ENCODE measurements at regions not wholly inside any gene's neighbourhood (a gene's known extent, or its start where the extent isn't known, plus 50 kb on each side); places are given as distances from the start of the nearest gene placed in this dataset.
"Not testable (repeated sequence)": the region's sequence is repeated elsewhere in the genome, so short reads cannot be mapped to it uniquely, and the experiment has no call there.

DNA sequence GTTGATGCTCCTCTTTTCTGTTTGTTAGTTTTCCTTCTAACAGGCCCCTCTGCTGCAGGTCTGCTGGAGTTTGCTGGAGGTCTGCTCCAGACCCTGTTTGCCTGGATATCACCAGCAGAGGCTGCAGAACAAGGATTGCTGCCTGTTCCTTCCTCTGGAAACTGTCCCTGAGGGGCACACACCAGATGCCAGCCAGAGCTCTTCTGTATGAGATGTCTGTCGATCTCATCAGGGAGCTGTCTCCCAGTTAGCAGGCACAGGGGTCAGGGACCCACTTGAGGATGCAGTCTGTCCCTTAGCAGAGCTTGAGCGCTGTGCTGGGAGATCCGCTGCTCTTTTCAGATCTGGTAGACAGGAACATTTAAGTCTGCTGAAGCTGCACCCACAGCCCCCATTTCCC, 422.3 kb upstream of the SYNCRIP start:
- H3K27ac ChIP-seq (ENCODE audit: low read length); H3K36me3 ChIP-seq (ENCODE audit: control insufficient read depth, insufficient read depth, low read length); H3K4me3 ChIP-seq (ENCODE audit: low read length); H3K4me1 ChIP-seq (ENCODE audit: control insufficient read depth, insufficient read depth, low read length); DNase-seq; H3K27me3 ChIP-seq (ENCODE audit: control insufficient read depth, insufficient read depth, low read length): not testable (repeated sequence)
- WGBS (ENCODE audit: insufficient coverage): 67% methylated on average over 1 of the region's 3 CpGs
- H3K9me3 ChIP-seq (replicated peaks; ENCODE audit: control insufficient read depth, low read depth, low read length): peaks cover 15% of the 10 kb centered on the region

GRCh38 chr6:86057293-86057980, 414.8 kb upstream of the SYNCRIP start:
- WGBS (ENCODE audit: insufficient coverage): 80% methylated on average over 12 of the region's 18 CpGs
- not testable (repeated sequence) for H3K27me3 ChIP-seq (ENCODE audit: control insufficient read depth, insufficient read depth, low read length); H3K4me3 ChIP-seq (ENCODE audit: low read length); DNase-seq; H3K9me3 ChIP-seq (replicated peaks; ENCODE audit: control insufficient read depth, low read depth, low read length); H3K27ac ChIP-seq (ENCODE audit: low read length); H3K4me1 ChIP-seq (ENCODE audit: control insufficient read depth, insufficient read depth, low read length); H3K36me3 ChIP-seq (ENCODE audit: control insufficient read depth, insufficient read depth, low read length)

- H3K27me3 ChIP-seq (ENCODE audit: control insufficient read depth, insufficient read depth, low read length): no peaks in the 10 kb centered on the region
- no peak overlapping the region for H3K4me3 ChIP-seq (ENCODE audit: low read length)
- no peak overlapping the region for H3K27ac ChIP-seq (ENCODE audit: low read length)
- no peak for DNase-seq
- no peaks in the 10 kb centered on the region for H3K36me3 ChIP-seq (ENCODE audit: control insufficient read depth, insufficient read depth, low read length)
- peaks cover 3% of the 10 kb centered on the region for H3K9me3 ChIP-seq (replicated peaks; ENCODE audit: control insufficient read depth, low read depth, low read length)
- no peaks in the 10 kb centered on the region for H3K4me1 ChIP-seq (ENCODE audit: control insufficient read depth, insufficient read depth, low read length)
Observed at GRCh38 chr6:86045038-86045437, 402.4 kb upstream of the SYNCRIP start.

- DNase-seq: no peak
- Histone ChIP-seq H3K9me3 (replicated peaks; ENCODE audit: control insufficient read depth, low read depth, low read length) (peaks cover 5% of the 10 kb centered on the region), H3K36me3 (ENCODE audit: control insufficient read depth, insufficient read depth, low read length) (no peaks in the 10 kb centered on the region), H3K4me3 (ENCODE audit: low read length) (no peak overlapping the region), H3K4me1 (ENCODE audit: control insufficient read depth, insufficient read depth, low read length) (no peaks in the 10 kb centered on the region), H3K27me3 (ENCODE audit: control insufficient read depth, insufficient read depth, low read length) (no peaks in the 10 kb centered on the region), H3K27ac (ENCODE audit: low read length) (no peak overlapping the region)
Observed at GRCh38 chr6:86042214-86042613, 399.5 kb upstream of the SYNCRIP start.

GRCh38 chr6:86031713-86032112, 389.0 kb upstream of the SYNCRIP start:
- Histone ChIP-seq H3K27me3 (ENCODE audit: control insufficient read depth, insufficient read depth, low read length) (no peaks in the 10 kb centered on the region), H3K9me3 (replicated peaks; ENCODE audit: control insufficient read depth, low read depth, low read length) (peaks cover 3% of the 10 kb centered on the region), H3K4me3 (ENCODE audit: low read length) (no peak overlapping the region), H3K4me1 (ENCODE audit: control insufficient read depth, insufficient read depth, low read length) (no peaks in the 10 kb centered on the region), H3K36me3 (ENCODE audit: control insufficient read depth, insufficient read depth, low read length) (no peaks in the 10 kb centered on the region), H3K27ac (ENCODE audit: low read length) (no peak overlapping the region)
- peak; percentile 24 for DNase-seq
- 33% methylated on average over 1 of the region's 2 CpGs for WGBS (ENCODE audit: insufficient coverage)

- WGBS (ENCODE audit: insufficient coverage): 90% methylated on average over 2 of the region's 3 CpGs
- no peak for DNase-seq
- Histone ChIP-seq H3K27ac (ENCODE audit: low read length) (no peak overlapping the region), H3K36me3 (ENCODE audit: control insufficient read depth, insufficient read depth, low read length) (no peaks in the 10 kb centered on the region), H3K4me1 (ENCODE audit: control insufficient read depth, insufficient read depth, low read length) (no peaks in the 10 kb centered on the region), H3K27me3 (ENCODE audit: control insufficient read depth, insufficient read depth, low read length) (no peaks in the 10 kb centered on the region), H3K4me3 (ENCODE audit: low read length) (no peak overlapping the region), H3K9me3 (replicated peaks; ENCODE audit: control insufficient read depth, low read depth, low read length) (peaks cover 3% of the 10 kb centered on the region)
Observed at GRCh38 chr6:86030875-86031274, 388.2 kb upstream of the SYNCRIP start.

GRCh38 chr6:86028776-86029175, 386.1 kb upstream of the SYNCRIP start:
- Histone ChIP-seq H3K27me3 (ENCODE audit: control insufficient read depth, insufficient read depth, low read length) (no peaks in the 10 kb centered on the region), H3K27ac (ENCODE audit: low read length) (no peak overlapping the region), H3K4me3 (ENCODE audit: low read length) (no peak overlapping the region), H3K9me3 (replicated peaks; ENCODE audit: control insufficient read depth, low read depth, low read length) (peaks cover 3% of the 10 kb centered on the region), H3K4me1 (ENCODE audit: control insufficient read depth, insufficient read depth, low read length) (no peaks in the 10 kb centered on the region), H3K36me3 (ENCODE audit: control insufficient read depth, insufficient read depth, low read length) (no peaks in the 10 kb centered on the region)
- no peak for DNase-seq

GRCh38 chr6:86026890-86027289, 384.2 kb upstream of the SYNCRIP start:
- DNase-seq; H3K27me3 ChIP-seq (ENCODE audit: control insufficient read depth, insufficient read depth, low read length); H3K4me3 ChIP-seq (ENCODE audit: low read length); H3K27ac ChIP-seq (ENCODE audit: low read length); H3K9me3 ChIP-seq (replicated peaks; ENCODE audit: control insufficient read depth, low read depth, low read length); H3K4me1 ChIP-seq (ENCODE audit: control insufficient read depth, insufficient read depth, low read length); H3K36me3 ChIP-seq (ENCODE audit: control insufficient read depth, insufficient read depth, low read length): not testable (repeated sequence)
- WGBS (ENCODE audit: insufficient coverage): 69% methylated on average over 10 of the region's 10 CpGs

DNA sequence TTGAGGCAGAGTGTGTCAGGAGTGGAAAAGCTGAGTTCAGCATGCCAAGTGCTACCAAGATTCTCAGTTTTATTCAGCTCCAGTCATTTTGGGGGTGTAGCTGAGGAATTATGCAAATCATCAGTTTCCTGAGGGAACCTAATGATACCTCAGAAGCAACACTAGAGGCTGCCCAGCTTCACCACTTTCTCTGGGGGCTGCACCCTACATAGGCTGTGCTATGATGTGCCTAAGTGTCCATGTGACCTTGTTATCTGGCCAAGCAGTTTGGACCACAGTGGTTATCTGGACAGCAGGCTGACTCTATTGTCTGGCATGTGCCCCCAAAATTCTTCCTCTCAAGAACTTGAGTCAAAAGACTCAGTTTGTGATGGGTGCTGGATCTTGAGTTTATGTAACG, 374.6 kb upstream of the SYNCRIP start:
- 92% methylated on average over 1 of the region's 1 CpG for WGBS (ENCODE audit: insufficient coverage)
- Histone ChIP-seq H3K27me3 (ENCODE audit: control insufficient read depth, insufficient read depth, low read length) (no peaks in the 10 kb centered on the region), H3K4me1 (ENCODE audit: control insufficient read depth, insufficient read depth, low read length) (no peaks in the 10 kb centered on the region), H3K36me3 (ENCODE audit: control insufficient read depth, insufficient read depth, low read length) (no peaks in the 10 kb centered on the region), H3K27ac (ENCODE audit: low read length) (no peak overlapping the region), H3K9me3 (replicated peaks; ENCODE audit: control insufficient read depth, low read depth, low read length) (no peaks in the 10 kb centered on the region), H3K4me3 (ENCODE audit: low read length) (no peak overlapping the region)
- no peak for DNase-seq

DNA sequence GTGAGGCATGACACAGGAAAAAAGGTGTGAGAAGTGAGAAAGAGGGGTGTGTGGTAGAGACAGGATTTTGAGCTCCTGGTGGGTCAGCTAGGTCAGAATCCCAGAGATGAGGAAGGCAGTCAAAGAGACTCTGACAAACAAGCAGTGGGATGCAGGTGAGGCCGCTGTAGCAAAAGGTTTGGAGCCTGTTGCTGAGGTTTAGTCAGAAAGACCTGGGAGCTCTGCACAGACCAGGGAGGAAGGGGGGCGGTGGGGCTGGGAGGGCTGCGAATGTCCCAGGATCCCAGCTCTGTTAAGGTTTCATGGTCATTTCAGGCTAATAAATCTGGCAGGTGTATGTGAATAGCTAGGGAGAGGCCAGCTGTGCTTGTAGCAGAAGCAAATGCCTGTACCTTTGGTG, 373.9 kb upstream of the SYNCRIP start:
- Histone ChIP-seq H3K27me3 (ENCODE audit: control insufficient read depth, insufficient read depth, low read length) (no peaks in the 10 kb centered on the region), H3K9me3 (replicated peaks; ENCODE audit: control insufficient read depth, low read depth, low read length) (no peaks in the 10 kb centered on the region), H3K4me3 (ENCODE audit: low read length) (no peak overlapping the region), H3K4me1 (ENCODE audit: control insufficient read depth, insufficient read depth, low read length) (no peaks in the 10 kb centered on the region), H3K27ac (ENCODE audit: low read length) (no peak overlapping the region), H3K36me3 (ENCODE audit: control insufficient read depth, insufficient read depth, low read length) (no peaks in the 10 kb centered on the region)
- DNase-seq: no peak
- 24% methylated on average over 3 of the region's 3 CpGs for WGBS (ENCODE audit: insufficient coverage)

DNA sequence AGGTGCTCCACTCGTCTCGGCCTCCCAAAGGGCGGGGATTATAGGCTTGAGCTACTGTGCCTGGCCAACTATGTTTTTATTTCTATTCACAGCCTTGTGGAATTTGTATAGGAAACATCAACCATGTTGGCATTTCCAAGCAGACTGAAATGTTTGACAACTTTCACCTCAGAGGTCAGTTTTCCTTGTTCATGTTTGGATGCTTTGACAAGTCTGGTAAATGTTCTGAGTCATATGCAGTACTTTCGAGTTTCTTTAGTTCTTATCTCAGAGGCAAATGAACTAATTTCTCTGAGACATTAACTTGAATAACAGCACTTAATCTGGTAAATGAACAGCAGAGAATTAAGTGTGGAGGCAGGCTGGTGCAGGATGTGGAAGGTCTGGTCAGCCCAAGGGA, 373.4 kb upstream of the SYNCRIP start:
- Histone ChIP-seq H3K4me3 (ENCODE audit: low read length) (no peak overlapping the region), H3K9me3 (replicated peaks; ENCODE audit: control insufficient read depth, low read depth, low read length) (no peaks in the 10 kb centered on the region), H3K27ac (ENCODE audit: low read length) (no peak overlapping the region), H3K4me1 (ENCODE audit: control insufficient read depth, insufficient read depth, low read length) (no peaks in the 10 kb centered on the region), H3K36me3 (ENCODE audit: control insufficient read depth, insufficient read depth, low read length) (no peaks in the 10 kb centered on the region), H3K27me3 (ENCODE audit: control insufficient read depth, insufficient read depth, low read length) (no peaks in the 10 kb centered on the region)
- no peak for DNase-seq
- no CpG with 5 or more reads among the region's 4 CpGs for WGBS (ENCODE audit: insufficient coverage)
